Progenitor cell of endocrine pancreas (in vitro differentiated cells): ENCODE measurements at regions not wholly inside any gene's neighbourhood (a gene's known extent, or its start where the extent isn't known, plus 50 kb on each side); places are given as distances from the start of the nearest gene placed in this dataset.

Experiments used
- DNase-seq: peaks from one replicate; pipeline ENCODE4 v3.0.0; 2021; ENCODE audit warnings: low spot score; ENCODE audit not compliant: unreplicated experiment
- H3K27ac Mint-ChIP-seq: 2 replicates; pipeline ENCODE4 v1.8.0; 2021; ENCODE audit warnings: mild to moderate bottlenecking, moderate library complexity, mixed read lengths
- H3K27me3 Mint-ChIP-seq: 2 replicates; pipeline ENCODE4 v1.8.0; 2021; ENCODE audit warnings: mixed read lengths
- H3K36me3 Mint-ChIP-seq: 2 replicates; pipeline ENCODE4 v1.8.0; 2022; ENCODE audit warnings: mixed read lengths; ENCODE audit not compliant: insufficient read depth
- H3K4me1 Mint-ChIP-seq: 2 replicates; pipeline ENCODE4 v1.8.0; 2021; ENCODE audit warnings: low read depth, mixed read lengths
- H3K4me3 Mint-ChIP-seq: 2 replicates; pipeline ENCODE4 v1.8.0; 2021; ENCODE audit warnings: low read depth, mild to moderate bottlenecking, moderate library complexity, mixed read lengths
- H3K9me3 Mint-ChIP-seq: 2 replicates; pipeline ENCODE4 v1.8.0; 2021; ENCODE audit warnings: low read depth, mixed read lengths
- CTCF ChIP-seq: fragments of 200-600 bp; sonication (generic); IDR thresholded peaks from one replicate; pipeline ENCODE4 v1.5.0; 2021; ENCODE audit warnings: antibody characterized with exemption, mild to moderate bottlenecking; ENCODE audit not compliant: unreplicated experiment

GRCh38 chr13:59210543-59210942 is 953.2 kb downstream of the DIAPH3 start:
- H3K9me3 Mint-ChIP-seq, result no peaks in the 10 kb centered on the region
- no peaks in the 10 kb centered on the region for H3K36me3 Mint-ChIP-seq

GRCh38 chr13:59211606-59212005 is 952.1 kb downstream of the DIAPH3 start:
- Mint-ChIP-seq H3K9me3 (no peaks in the 10 kb centered on the region), H3K27ac (no peak overlapping the region), H3K4me3 (no peak overlapping the region), H3K27me3 (peaks cover 3% of the 10 kb centered on the region), H3K36me3 (no peaks in the 10 kb centered on the region), H3K4me1 (peaks cover 9% of the 10 kb centered on the region)
- DNase-seq, result no peak
- no peak for TF ChIP-seq CTCF

More at GRCh38 chr13:59210543-59210942, 953.2 kb downstream of the DIAPH3 start:
- Mint-ChIP-seq H3K4me1 (peaks cover 9% of the 10 kb centered on the region), H3K4me3 (no peak overlapping the region), H3K27me3 (peaks cover 3% of the 10 kb centered on the region), H3K27ac (no peak overlapping the region)
- no peak for DNase-seq
- TF ChIP-seq CTCF, result no peak

GRCh38 chr13:59229401-59229800 is 934.3 kb downstream of the DIAPH3 start:
- peaks cover 4% of the 10 kb centered on the region for H3K27me3 Mint-ChIP-seq
- H3K27ac Mint-ChIP-seq, result no peak overlapping the region
- no peak for TF ChIP-seq CTCF
- peaks cover 1% of the 10 kb centered on the region for H3K4me1 Mint-ChIP-seq
- no peaks in the 10 kb centered on the region for H3K36me3 Mint-ChIP-seq
- H3K9me3 Mint-ChIP-seq, result peaks cover 3% of the 10 kb centered on the region
- H3K4me3 Mint-ChIP-seq, result no peak overlapping the region
- DNase-seq, result no peak

GRCh38 chr13:59229861-59230260 is 933.9 kb downstream of the DIAPH3 start:
- Mint-ChIP-seq H3K36me3 (no peaks in the 10 kb centered on the region), H3K27me3 (peaks cover 4% of the 10 kb centered on the region), H3K4me3 (no peak overlapping the region), H3K27ac (no peak overlapping the region), H3K9me3 (peaks cover 3% of the 10 kb centered on the region), H3K4me1 (peaks cover 1% of the 10 kb centered on the region)
- no peak for TF ChIP-seq CTCF
- DNase-seq, result no peak

- TF ChIP-seq CTCF, result no peak
- Mint-ChIP-seq H3K4me1 (peaks cover 1% of the 10 kb centered on the region), H3K27ac (no peak overlapping the region), H3K36me3 (no peaks in the 10 kb centered on the region), H3K27me3 (peaks cover 4% of the 10 kb centered on the region), H3K9me3 (peaks cover 3% of the 10 kb centered on the region), H3K4me3 (no peak overlapping the region)
- no peak for DNase-seq
Observed at GRCh38 chr13:59230484-59231264, 933.1 kb downstream of the DIAPH3 start.
